GM23248 (cell line): ENCODE measurements at regions not wholly inside any gene's neighbourhood (a gene's known extent, or its start where the extent isn't known, plus 50 kb on each side); places are given as distances from the start of the nearest gene placed in this dataset.

ENCODE experiments used
- EZH2 ChIP-seq: fragments of 200-600 bp; sonication (generic); IDR thresholded peaks from 2 replicates; pipeline ENCODE4 v1.6.1; 2018; ENCODE audit warnings: antibody characterized with exemption, mild to moderate bottlenecking; ENCODE audit not compliant: insufficient read depth, poor library complexity, severe bottlenecking
- EZH2phosphoT487 ChIP-seq: fragments of 200-600 bp; sonication (generic); IDR thresholded peaks from 2 replicates; pipeline ENCODE4 v1.6.1; 2018; ENCODE audit warnings: antibody characterized with exemption, moderate library complexity, mild to moderate bottlenecking, low read depth; ENCODE audit not compliant: insufficient read depth

- no peak for TF ChIP-seq EZH2
- no peak for TF ChIP-seq EZH2phosphoT487
These were observed 344.2 kb upstream of the CYLC2 start for GRCh38 chr9:102650896-102651295.
